ENCODE measurements at regions not wholly inside any gene's neighbourhood (a gene's known extent, or its start where the extent isn't known, plus 50 kb on each side); places are given as distances from the start of the nearest gene placed in this dataset.

GRCh38 chr2:118310681-118311429 lies 222.6 kb downstream of the INSIG2 start:
- DNase-seq: no peak

- DNase-seq: peak; percentile 8 to 19
Observed at GRCh38 chr2:118309946-118310680, 221.8 kb downstream of the INSIG2 start.

GRCh38 chr2:118309257-118309945 lies 221.1 kb downstream of the INSIG2 start:
- DNase-seq: no peak

- no peak for DNase-seq
Observed at GRCh38 chr2:118307864-118308263, 219.6 kb downstream of the INSIG2 start.

- no peak for DNase-seq
Observed at GRCh38 chr2:118301248-118301647, 213.0 kb downstream of the INSIG2 start.

- DNase-seq: no peak
Observed at GRCh38 chr2:118300832-118301231, 212.6 kb downstream of the INSIG2 start.

- no peak for DNase-seq
Observed at GRCh38 chr2:118296663-118297062, 208.4 kb downstream of the INSIG2 start.

- no peak for DNase-seq
Observed at GRCh38 chr2:118295592-118296390, 207.5 kb downstream of the INSIG2 start.

- peak; percentile 15 to 47 for DNase-seq
Observed at GRCh38 chr2:118294063-118294462, 205.8 kb downstream of the INSIG2 start.

GRCh38 chr2:118292991-118293390 lies 204.7 kb downstream of the INSIG2 start:
- no peak for DNase-seq

- no peak for DNase-seq
Observed at GRCh38 chr2:118291251-118291880, 203.1 kb downstream of the INSIG2 start.

GRCh38 chr2:118290411-118291250 lies 202.4 kb downstream of the INSIG2 start:
- no peak for DNase-seq

GRCh38 chr2:118279005-118279404 lies 190.7 kb downstream of the INSIG2 start:
- no peak for DNase-seq

- DNase-seq: no peak
Observed at GRCh38 chr2:118278046-118278445, 189.8 kb downstream of the INSIG2 start.

GRCh38 chr2:118274841-118275510 lies 186.7 kb downstream of the INSIG2 start:
- DNase-seq: no peak

GRCh38 chr2:118272391-118272790 lies 184.1 kb downstream of the INSIG2 start:
- no peak for DNase-seq

GRCh38 chr2:118269408-118270051 lies 181.3 kb downstream of the INSIG2 start:
- no peak for DNase-seq

- DNase-seq: no peak
Observed at GRCh38 chr2:118268268-118268667, 180.0 kb downstream of the INSIG2 start.

- no peak for DNase-seq
Observed at GRCh38 chr2:118265873-118266455, 177.7 kb downstream of the INSIG2 start.
